Fibroblast of lung (primary cell): ENCODE measurements at regions not wholly inside any gene's neighbourhood (a gene's known extent, or its start where the extent isn't known, plus 50 kb on each side); places are given as distances from the start of the nearest gene placed in this dataset.

Experiments
- DNase-seq, 2 donors: peaks; one replicate each; pipeline versions ENCODE4 v3.0.0 to v3.0.0-alpha.2; 2010; ENCODE audit warnings: low read depth in 2 of 2
- H2AFZ ChIP-seq: 2 replicates; pipeline ENCODE4 v1.5.1; 2012; ENCODE audit warnings: low read length, control low read depth, inconsistent platforms
- H3K27ac ChIP-seq: 2 replicates; pipeline ENCODE4 v1.5.1; 2011; ENCODE audit warnings: low read length, control low read depth; ENCODE audit not compliant: insufficient read depth
- H3K27me3 ChIP-seq: 2 replicates; pipeline ENCODE4 v1.5.1; 2011; ENCODE audit warnings: mild to moderate bottlenecking, low read length; ENCODE audit not compliant: control insufficient read depth, insufficient read depth
- H3K36me3 ChIP-seq: 2 replicates; pipeline ENCODE4 v1.5.1; 2011; ENCODE audit warnings: low read length; ENCODE audit not compliant: control insufficient read depth, insufficient read depth
- H3K4me1 ChIP-seq: 2 replicates; pipeline ENCODE4 v1.5.1; 2011; ENCODE audit warnings: low read length; ENCODE audit not compliant: control insufficient read depth, insufficient read depth; ENCODE audit errors: extremely low read depth
- H3K4me2 ChIP-seq: 2 replicates; pipeline ENCODE4 v1.5.1; 2011; ENCODE audit warnings: low read length, control low read depth; ENCODE audit not compliant: insufficient read depth; ENCODE audit errors: extremely low read depth
- H3K4me3 ChIP-seq, 4 experiments: fragments of 200-600 bp in 1 of 4; sonication (generic) in 1 of 4; replicated peaks in 1 of 4; 2 replicates each; pipeline ENCODE4 v1.5.1; 2011 to 2016; ENCODE audit warnings: low read length in 4 of 4, low read depth in 3 of 4, mild to moderate bottlenecking in 3 of 4, control low read depth in 2 of 4, inconsistent platforms in 1 of 4, mixed read lengths in 1 of 4; ENCODE audit not compliant: insufficient read depth in 1 of 4; ENCODE audit errors: control extremely low read depth in 1 of 4
- H3K79me2 ChIP-seq: 2 replicates; pipeline ENCODE4 v1.5.1; 2012; ENCODE audit warnings: mild to moderate bottlenecking, low read length, inconsistent platforms; ENCODE audit not compliant: control insufficient read depth, insufficient read depth
- H3K9ac ChIP-seq: 2 replicates; pipeline ENCODE4 v1.5.1; 2011; ENCODE audit warnings: mild to moderate bottlenecking, low read length, control low read depth; ENCODE audit not compliant: insufficient read depth
- H3K9me3 ChIP-seq: 2 replicates; pipeline ENCODE4 v1.5.1; 2012; ENCODE audit warnings: low read depth, low read length; ENCODE audit not compliant: control insufficient read depth, insufficient read depth
- H4K20me1 ChIP-seq: 2 replicates; pipeline ENCODE4 v1.5.1; 2011; ENCODE audit warnings: low read length; ENCODE audit not compliant: control insufficient read depth, insufficient read depth; ENCODE audit errors: extremely low read depth
- EZH2 ChIP-seq: IDR thresholded peaks from 2 replicates; pipeline ENCODE4 v1.5.1; 2012; ENCODE audit warnings: low read length, control low read depth, mild to moderate bottlenecking; ENCODE audit errors: missing control alignments
- TF ChIP-seq, protein P1 (sequence below), 2 donors: IDR thresholded peaks in 1 of 2; conservative IDR thresholded peaks in 1 of 2; 1 replicate in 1 of 2; 2 replicates in 1 of 2; pipeline ENCODE4 v1.5.1; 2011 to 2012; ENCODE audit warnings: low read length in 2 of 2, control low read depth in 1 of 2, inconsistent platforms in 1 of 2, low read depth in 1 of 2, mild to moderate bottlenecking in 1 of 2

DNA sequence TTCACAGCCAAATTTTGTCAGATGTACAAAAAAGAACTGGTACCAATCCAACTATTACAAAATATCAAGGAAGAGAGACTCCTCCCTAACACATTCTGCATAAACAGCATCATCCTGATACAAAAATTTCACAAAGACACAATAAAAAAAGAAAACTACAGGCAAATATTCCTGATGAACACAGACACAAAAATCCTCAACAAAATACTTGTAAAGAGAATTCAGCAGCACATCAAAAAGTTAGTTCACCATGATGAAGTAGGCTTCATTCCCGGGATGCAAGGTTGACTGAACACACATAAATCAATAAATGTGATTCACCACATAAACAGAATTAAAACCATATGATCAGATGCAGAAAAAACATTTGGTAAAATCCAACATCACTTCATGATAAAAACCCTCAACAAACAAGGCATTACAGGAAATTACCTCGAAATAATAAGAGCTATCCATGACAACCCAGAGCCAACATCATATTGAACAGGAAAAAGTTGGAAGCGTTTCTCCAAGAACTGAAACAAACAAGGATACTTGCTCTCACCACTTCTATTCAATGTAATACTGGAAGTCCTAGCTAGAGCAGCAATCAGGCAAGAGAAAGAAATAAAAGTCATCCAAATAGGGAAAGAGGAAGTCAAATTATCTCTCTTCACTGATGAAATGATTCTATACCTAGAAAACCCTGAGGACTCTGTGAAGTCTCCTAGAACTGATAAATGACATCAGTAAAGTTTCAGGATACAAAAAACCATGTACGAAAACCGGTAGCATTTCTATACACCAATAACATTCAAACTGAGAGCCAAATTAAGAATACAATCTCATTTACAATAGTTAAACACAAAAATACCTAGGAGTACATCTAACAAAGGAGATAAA, 223.1 kb downstream of the REEP3 start:
- Histone ChIP-seq H3K4me3 (no peak overlapping the region), H3K9ac (no peak overlapping the region), H2AFZ (no peak overlapping the region), H3K79me2 (no peaks in the 10 kb centered on the region), H3K36me3 (no peaks in the 10 kb centered on the region), H4K20me1 (no peaks in the 10 kb centered on the region), H3K4me2 (no peak overlapping the region), H3K9me3 (no peaks in the 10 kb centered on the region), H3K27ac (no peak overlapping the region), H3K4me1 (peaks cover 3% of the 10 kb centered on the region), H3K27me3 (no peaks in the 10 kb centered on the region)
- TF ChIP-seq, protein P1, sequence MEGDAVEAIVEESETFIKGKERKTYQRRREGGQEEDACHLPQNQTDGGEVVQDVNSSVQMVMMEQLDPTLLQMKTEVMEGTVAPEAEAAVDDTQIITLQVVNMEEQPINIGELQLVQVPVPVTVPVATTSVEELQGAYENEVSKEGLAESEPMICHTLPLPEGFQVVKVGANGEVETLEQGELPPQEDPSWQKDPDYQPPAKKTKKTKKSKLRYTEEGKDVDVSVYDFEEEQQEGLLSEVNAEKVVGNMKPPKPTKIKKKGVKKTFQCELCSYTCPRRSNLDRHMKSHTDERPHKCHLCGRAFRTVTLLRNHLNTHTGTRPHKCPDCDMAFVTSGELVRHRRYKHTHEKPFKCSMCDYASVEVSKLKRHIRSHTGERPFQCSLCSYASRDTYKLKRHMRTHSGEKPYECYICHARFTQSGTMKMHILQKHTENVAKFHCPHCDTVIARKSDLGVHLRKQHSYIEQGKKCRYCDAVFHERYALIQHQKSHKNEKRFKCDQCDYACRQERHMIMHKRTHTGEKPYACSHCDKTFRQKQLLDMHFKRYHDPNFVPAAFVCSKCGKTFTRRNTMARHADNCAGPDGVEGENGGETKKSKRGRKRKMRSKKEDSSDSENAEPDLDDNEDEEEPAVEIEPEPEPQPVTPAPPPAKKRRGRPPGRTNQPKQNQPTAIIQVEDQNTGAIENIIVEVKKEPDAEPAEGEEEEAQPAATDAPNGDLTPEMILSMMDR (conservative IDR thresholded peaks at IDR 0.05 in 1 of 2, IDR thresholded peaks at IDR 0.05 in 1 of 2; ENCODE audit: low read depth in 1 of 2, low read length in 2 of 2) = no peak
- no peak for TF ChIP-seq EZH2
- DNase-seq = peak; percentile 56 to 61

DNA sequence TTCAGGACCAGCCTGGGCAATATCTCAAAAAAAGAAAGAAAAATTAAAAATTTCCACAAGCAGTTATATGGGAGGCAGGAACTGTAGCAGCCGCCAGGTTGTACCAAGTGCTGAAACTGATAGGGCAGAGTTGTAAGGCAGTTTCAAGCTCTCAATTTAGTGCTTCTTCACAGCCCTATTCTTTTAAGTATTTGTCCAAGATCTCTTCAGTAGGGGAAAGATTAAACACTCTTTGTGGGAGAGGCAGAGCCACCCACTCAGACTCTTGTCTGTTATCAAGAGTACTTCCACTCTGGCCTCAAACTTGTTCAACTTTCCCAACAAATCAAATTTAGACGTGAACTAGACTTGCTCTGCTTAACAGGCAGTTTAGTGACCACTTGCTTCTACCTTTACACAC, 228.7 kb downstream of the REEP3 start:
- Histone ChIP-seq H2AFZ (no peak overlapping the region), H3K9ac (no peak overlapping the region), H3K4me2 (no peak overlapping the region), H3K4me1 (no peaks in the 10 kb centered on the region), H3K27me3 (no peaks in the 10 kb centered on the region), H4K20me1 (no peaks in the 10 kb centered on the region), H3K9me3 (no peaks in the 10 kb centered on the region), H3K4me3 (no peak overlapping the region), H3K27ac (no peak overlapping the region), H3K36me3 (no peaks in the 10 kb centered on the region), H3K79me2 (no peaks in the 10 kb centered on the region)
- TF ChIP-seq, protein P1 (conservative IDR thresholded peaks at IDR 0.05 in 1 of 2, IDR thresholded peaks at IDR 0.05 in 1 of 2; ENCODE audit: low read depth in 1 of 2, low read length in 2 of 2) = no peak
- no peak for TF ChIP-seq EZH2
- no peak for DNase-seq

DNA sequence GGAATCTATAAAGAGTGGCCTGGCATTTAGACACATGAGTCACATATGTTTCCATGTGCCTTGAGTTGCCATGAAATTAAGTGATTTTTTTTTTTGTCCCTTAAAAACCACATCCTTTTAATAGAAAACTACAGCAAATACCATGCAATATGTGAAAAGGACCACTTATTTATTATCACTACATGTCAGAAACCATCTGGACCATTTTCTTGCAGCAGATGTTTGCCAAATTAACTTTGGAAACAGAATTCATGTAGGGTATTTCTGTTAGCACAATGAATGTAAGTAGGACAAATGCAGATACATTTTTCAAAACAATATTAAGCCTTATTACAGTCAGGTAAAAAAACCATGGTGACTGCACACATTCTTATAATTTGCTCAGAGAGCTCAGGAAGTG, 230.6 kb downstream of the REEP3 start:
- no peaks in the 10 kb centered on the region for H3K9me3 ChIP-seq
- H3K27ac ChIP-seq = no peak overlapping the region
- no peak for TF ChIP-seq EZH2
- TF ChIP-seq, protein P1 (conservative IDR thresholded peaks at IDR 0.05 in 1 of 2, IDR thresholded peaks at IDR 0.05 in 1 of 2; ENCODE audit: low read depth in 1 of 2, low read length in 2 of 2) = no peak
- no peak overlapping the region for H3K4me2 ChIP-seq
- H3K27me3 ChIP-seq = no peaks in the 10 kb centered on the region
- H3K4me1 ChIP-seq = no peaks in the 10 kb centered on the region
- no peaks in the 10 kb centered on the region for H4K20me1 ChIP-seq
- no peak overlapping the region for H3K4me3 ChIP-seq
- peak in 1 of 2 donors; percentile 20 for DNase-seq
- H3K9ac ChIP-seq = no peak overlapping the region
- no peaks in the 10 kb centered on the region for H3K36me3 ChIP-seq
- no peak overlapping the region for H2AFZ ChIP-seq
- no peaks in the 10 kb centered on the region for H3K79me2 ChIP-seq
